ENCODE measurements at regions not wholly inside any gene's neighbourhood (a gene's known extent, or its start where the extent isn't known, plus 50 kb on each side); places are given as distances from the start of the nearest gene placed in this dataset.
"Not testable (repeated sequence)": the region's sequence is repeated elsewhere in the genome, so short reads cannot be mapped to it uniquely, and the experiment has no call there.

- DNase-seq = no peak
These were observed 424.8 kb downstream of the TMEM38B start for GRCh38 chr9:106119176-106119575.

DNA sequence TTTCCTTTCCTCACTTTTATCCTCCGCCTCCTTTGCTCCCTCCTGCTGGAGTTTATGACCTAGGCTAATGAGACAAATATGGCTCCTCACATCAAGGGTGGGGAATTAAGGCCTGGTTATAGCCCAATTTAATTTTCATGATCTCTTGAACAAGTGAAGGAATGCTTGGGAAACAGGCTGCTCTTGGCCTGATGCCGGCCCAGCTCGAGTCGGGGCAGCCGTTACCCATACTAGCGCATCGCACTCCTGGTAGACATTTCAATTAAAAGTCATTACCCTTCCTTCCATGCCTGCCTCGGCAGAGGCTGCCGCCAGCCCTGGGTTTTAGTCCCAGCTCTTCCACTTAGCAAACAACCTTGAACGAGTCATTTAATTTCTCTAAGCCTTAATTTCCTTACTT is 425.7 kb downstream of the TMEM38B start:
- DNase-seq = no peak

GRCh38 chr9:106127776-106128175 is 433.4 kb downstream of the TMEM38B start:
- no peak for DNase-seq

DNA sequence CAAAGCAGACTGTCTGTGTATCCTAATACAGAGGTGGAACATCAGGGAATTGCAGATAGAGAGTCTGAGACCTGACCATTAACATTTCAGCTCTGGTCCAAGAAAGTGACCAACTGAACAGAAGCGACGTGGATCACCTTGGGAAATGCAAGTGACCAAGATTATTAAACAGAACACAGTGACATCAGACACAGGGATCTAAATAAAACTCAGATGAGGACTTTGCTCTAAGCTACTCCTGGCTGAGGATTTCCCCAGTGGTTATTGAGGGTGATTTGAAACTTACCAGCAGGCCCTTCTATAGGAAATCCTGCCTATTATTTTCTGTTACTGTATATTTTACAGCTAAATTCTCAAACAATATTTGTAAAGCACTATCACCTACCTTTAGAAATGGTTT is 436.0 kb downstream of the TMEM38B start:
- DNase-seq = no peak

- DNase-seq = no peak
These were observed 449.4 kb downstream of the TMEM38B start for GRCh38 chr9:106143781-106144180.

- no peak for DNase-seq
These were observed 451.9 kb downstream of the TMEM38B start for GRCh38 chr9:106146066-106146840.

- DNase-seq = no peak
These were observed 452.5 kb downstream of the TMEM38B start for GRCh38 chr9:106146886-106147285.

DNA sequence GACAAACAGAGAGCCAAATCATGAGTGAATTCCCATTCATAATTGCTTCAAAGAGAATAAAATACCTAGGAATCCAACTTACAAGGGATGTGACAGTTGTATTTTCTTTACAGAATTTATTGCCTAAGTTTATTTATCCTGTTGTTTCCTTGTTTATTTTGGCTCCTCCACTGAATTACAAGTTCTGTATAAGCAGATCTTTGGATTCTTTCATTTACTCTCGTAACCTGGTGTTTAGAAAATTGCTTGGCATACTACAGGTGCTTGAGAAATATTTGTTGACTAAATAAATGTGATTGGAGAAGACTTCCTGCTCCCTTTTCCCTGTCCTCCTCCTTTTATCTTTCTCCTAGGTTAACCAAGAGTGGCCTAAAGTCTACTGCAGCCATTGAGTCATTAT is 455.6 kb downstream of the TMEM38B start:
- DNase-seq = no peak

DNA sequence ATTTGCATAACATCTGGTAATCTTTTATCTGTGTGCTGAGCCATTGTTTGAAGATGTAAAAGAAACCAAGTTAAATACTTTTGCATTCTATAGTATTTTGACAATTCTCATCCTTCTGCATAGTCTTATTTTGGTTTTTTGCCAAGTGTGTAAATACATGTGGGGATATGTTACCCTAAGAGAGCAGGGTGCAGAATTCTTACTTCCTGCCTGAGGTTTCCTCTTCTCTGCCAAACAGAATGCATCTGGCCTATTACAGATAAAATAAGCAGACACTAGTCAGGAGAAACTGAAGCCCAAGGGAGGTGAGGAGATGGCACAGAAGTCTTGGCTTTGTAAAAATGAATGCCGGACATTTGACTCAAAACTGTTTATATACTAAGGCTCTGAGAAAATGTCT is 462.1 kb downstream of the TMEM38B start:
- DNase-seq = no peak

GRCh38 chr9:106172265-106172664 is 477.9 kb downstream of the TMEM38B start:
- no peak for DNase-seq

- no peak for DNase-seq
These were observed 480.0 kb downstream of the TMEM38B start for GRCh38 chr9:106174346-106174745.

- no peak for DNase-seq
These were observed 482.9 kb downstream of the TMEM38B start for GRCh38 chr9:106177216-106177615.

DNA sequence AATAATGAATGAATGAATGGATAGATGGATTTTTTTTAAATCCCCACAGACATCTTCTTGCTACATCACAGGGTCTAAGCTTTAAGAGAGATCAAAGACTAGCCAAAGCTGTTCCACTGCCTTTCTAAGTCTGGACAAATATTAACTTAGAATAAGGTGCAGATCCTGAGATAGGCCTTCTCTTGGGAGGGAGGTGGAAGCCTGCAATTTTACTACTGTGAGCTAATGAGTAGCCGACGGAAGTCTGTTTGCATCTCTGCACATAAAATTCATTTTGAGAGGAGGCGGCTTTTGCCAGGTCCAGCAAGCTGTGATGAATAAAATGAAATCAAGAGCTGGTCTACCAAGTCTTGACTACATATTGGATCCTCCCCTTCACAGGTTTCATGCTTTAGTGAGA is 484.9 kb downstream of the TMEM38B start:
- DNase-seq = no peak

DNA sequence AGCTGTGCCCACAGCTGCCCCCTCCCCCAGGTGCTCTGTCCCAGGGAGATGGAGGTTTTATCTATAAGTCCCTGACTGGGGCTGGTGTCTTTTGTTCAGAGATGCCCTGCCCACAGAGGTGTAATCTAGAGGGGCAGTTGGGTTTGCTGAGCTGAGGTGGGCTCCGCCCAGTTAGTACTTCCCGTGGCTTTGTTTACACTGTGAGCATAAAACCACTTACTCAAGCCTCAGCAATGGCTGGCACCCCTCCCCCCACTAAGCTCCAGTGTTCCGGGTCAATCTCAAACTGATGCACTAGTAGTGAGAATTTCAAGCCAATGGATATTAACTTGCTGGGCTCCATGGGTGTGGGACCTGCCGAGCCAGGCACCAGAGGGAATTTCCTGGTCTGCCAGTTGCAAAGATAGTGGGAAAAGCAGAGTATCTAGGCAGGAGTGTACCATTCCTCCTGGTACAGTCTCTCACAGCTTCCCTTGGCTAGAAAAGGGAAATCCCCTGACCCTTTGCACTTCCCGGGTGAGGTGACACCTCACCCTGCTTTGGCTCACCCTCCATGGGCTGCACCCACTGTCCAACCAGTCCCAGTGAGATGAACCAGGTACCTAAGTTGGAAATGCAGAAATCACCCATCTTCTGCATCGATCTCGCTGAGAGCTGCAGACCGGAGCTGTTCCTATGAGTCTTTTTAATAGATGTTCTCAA is 509.6 kb downstream of the TMEM38B start:
- DNase-seq = not testable (repeated sequence)

DNA sequence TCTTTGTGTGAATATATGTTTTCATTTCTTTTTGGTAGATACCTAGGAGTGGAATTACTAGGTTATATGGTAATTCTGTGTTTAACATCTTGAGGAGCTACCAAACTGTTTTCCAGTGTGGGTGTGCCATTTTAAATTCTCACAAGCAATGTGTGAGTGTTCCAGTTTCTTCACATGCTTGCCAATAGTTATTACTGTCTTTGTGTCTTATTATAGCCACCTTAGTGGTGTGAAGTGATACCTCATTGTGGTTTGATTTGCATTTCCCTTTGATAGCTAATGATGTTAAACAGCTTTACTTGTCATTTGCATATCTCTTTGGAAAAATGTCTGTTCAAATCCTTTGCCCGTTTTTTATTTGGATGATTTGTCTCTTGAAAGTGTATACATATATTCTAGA is 513.0 kb downstream of the TMEM38B start:
- DNase-seq = no peak

GRCh38 chr9:106218427-106218826 is 524.1 kb downstream of the TMEM38B start:
- DNase-seq = no peak

DNA sequence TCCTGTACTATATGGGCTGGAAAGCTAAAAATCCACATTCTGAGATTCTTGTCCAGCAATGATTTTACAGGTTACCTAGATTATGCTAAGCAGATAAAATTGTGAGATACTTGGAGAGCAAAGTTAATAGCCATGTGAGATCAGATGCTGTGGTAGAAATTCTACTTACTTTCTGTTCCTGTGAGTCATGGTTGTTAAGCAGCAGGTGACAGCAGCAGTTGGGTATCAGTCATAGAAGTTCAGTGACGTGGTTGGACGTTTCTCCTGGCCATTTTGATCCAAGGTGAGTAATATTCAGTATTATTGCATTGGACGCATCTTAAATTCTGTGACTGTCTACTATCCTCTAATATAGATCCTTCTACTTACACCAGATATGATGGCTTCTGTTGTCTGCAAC is 524.5 kb downstream of the TMEM38B start:
- no peak for DNase-seq

GRCh38 chr9:106220415-106220814 is 526.1 kb downstream of the TMEM38B start:
- no peak for DNase-seq

- no peak for DNase-seq
These were observed 534.5 kb downstream of the TMEM38B start for GRCh38 chr9:106228861-106229260.

DNA sequence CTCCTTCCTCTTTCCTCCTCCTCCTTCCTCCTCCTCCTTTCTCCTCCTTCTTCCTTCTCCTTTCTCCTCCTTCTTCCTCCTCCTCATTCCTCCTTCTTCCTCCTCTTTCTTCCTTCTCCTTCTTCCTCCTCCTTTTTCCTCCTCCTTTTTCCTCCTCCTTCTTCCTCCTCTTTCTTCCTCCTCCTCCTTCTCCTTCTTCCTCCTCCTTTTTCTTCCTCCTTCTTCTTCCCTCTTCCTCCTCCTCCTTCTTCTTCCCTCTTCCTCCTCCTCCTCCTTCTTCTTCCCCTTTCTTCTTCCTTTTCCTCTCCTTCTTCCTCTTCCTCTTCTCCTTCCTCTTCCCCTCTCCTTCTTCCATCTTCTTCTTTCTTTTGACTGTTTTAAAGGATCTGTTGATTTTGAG is 538.8 kb downstream of the TMEM38B start:
- DNase-seq = no peak

- DNase-seq = not testable (repeated sequence)
These were observed 566.6 kb downstream of the TMEM38B start for GRCh38 chr9:106260908-106261307.

DNA sequence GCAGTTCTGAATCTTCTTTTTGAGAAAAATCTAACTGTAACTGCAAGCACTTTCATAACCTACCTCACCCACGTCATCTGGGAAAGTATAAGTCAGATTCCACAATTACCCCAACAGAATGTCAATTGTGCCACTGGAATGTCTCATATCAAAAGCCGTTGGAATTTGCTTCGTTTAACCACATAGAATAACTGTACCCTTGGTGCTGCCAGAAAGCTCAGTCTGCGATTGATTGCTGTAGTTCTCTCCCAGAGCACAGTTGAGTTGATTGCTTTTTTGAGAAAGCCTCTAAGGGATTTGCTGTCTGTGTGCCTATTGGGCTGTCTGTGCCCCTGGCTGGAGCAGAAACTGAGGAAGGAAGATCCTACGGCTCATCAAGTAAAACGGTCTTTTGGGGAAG is 583.6 kb downstream of the TMEM38B start:
- DNase-seq = no peak

DNA sequence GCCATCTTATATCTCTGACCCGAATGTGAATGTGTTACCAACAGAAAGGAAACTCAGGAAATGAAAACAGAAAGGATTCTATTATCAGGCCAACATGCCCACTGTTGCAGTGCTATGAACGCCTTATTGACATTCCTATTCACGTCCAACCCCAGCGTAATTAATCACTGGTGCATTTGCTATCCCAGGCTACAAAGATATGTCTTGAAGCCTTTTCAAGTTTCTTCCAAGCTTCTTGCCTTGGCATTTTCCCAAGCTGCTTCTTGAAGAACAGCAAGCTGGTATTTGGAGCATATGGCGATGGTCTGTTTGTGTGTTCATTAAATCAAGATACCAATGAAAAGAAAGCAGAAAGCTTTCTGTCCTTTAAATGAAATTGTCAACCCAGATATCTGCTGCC is 579.2 kb upstream of the ZNF462 start:
- DNase-seq = no peak

- no peak for DNase-seq
These were observed 578.7 kb upstream of the ZNF462 start for GRCh38 chr9:106284296-106284695.

DNA sequence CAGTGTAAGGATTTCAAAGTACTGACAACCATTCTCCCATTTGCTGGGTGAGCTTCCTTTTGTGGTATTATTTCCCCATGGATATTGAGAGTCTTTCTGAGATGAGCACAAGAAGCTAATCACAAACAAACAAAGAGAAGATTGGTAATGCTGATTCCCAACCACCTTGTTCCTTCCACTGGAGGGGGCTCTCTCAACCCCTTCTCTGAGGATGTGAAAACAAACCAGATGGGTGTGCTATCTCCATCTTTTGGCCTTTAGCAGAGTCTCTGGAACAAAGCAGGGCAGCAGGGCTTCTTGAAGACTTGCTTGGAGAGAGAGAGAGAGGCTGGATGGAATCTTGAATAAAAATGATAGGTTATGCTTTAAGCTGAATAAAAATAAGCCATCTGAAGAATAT is 576.7 kb upstream of the ZNF462 start:
- DNase-seq = no peak

Measured in DMS79 treated with DMSO at 0.1 percent for 48 hours (cell line).